HCT116 (cell line): ENCODE measurements at regions not wholly inside any gene's neighbourhood (a gene's known extent, or its start where the extent isn't known, plus 50 kb on each side); places are given as distances from the start of the nearest gene placed in this dataset.

Experiments
- ATAC-seq: fragments of 200-7000 bp; cut with Tn5 transposase; 2 replicates; pipeline ENCODE4 v1.9.1; 2020; ENCODE audit warnings: mild to moderate bottlenecking, moderate library complexity
- BruUV-seq: library from RNA; stranded (reverse); fragments of 400-500 nt; replicated peaks from 2 replicates; lab custom pipeline; 2021; lab: Mats Ljungman, UMichigan
- CTCF ChIA-PET: fragments of 300-600 bp; sonication (Branson Sonifier 250); formaldehyde crosslinking; loops from one replicate; lab custom pipeline; 2021; ENCODE audit warnings: antibody characterized with exemption; lab: Charles Lee
- POLR2A ChIA-PET: fragments of 300-600, 350-600 bp; sonication (Branson Sonifier 250); formaldehyde crosslinking; loops from one replicate; lab custom pipeline; 2021; ENCODE audit warnings: antibody characterized with exemption; lab: Charles Lee
- RAD21 ChIA-PET, 2 experiments: fragments of 300-600 bp; sonication (Branson Sonifier 250); formaldehyde crosslinking; loops; one replicate each; lab custom pipeline; 2023; ENCODE audit warnings: low total read pairs in 2 of 2; ENCODE audit not compliant: uncharacterized antibody in 2 of 2, unreplicated experiment in 2 of 2, low non-redundant PET in 1 of 2; lab: Charles Lee
- DNase-seq: peaks from one replicate; pipeline ENCODE4 v3.0.0-alpha.2; 2010; ENCODE audit warnings: low read depth, low spot score
- H2AFZ ChIP-seq: fragments of 200-600 bp; shearing (Covaris generic), sonication (generic); 2 replicates; pipeline ENCODE4 v1.6.1; 2017; ENCODE audit warnings: low read depth, mixed run types, mixed read lengths, antibody characterized with exemption, low read length; ENCODE audit not compliant: poor library complexity, severe bottlenecking
- H3K27ac ChIP-seq: 2 replicates; pipeline ENCODE4 v1.5.1; 2012; ENCODE audit warnings: low read depth, low read length
- H3K27me3 ChIP-seq: fragments of 200-600 bp; sonication (generic); 2 replicates; pipeline ENCODE4 v1.6.1; 2016; ENCODE audit warnings: mixed run types, low read length, mixed read lengths; ENCODE audit not compliant: insufficient read depth
- H3K36me3 ChIP-seq, 2 experiments: fragments of 200-500 bp in 1 of 2; fragments of 200-600 bp in 1 of 2; sonication (Bioruptor generic) in 1 of 2; sonication (generic) in 1 of 2; 2 replicates each; pipeline versions ENCODE4 v1.5.1 to v1.6.1; 2014 to 2016; ENCODE audit warnings: low read length in 2 of 2, inconsistent platforms in 1 of 2, mixed read lengths in 1 of 2, mixed run types in 1 of 2; ENCODE audit not compliant: insufficient read depth in 2 of 2, control insufficient read depth in 1 of 2
- H3K4me1 ChIP-seq, 2 experiments: fragments of 200-600 bp in 1 of 2; sonication (generic) in 1 of 2; 2 replicates each; pipeline versions ENCODE4 v1.5.1 to v1.6.1; 2012 to 2017; ENCODE audit warnings: low read length in 2 of 2, inconsistent platforms in 1 of 2, mild to moderate bottlenecking in 1 of 2, mixed read lengths in 1 of 2, mixed run types in 1 of 2, moderate library complexity in 1 of 2; ENCODE audit not compliant: insufficient read depth in 2 of 2, control insufficient read depth in 1 of 2
- H3K4me2 ChIP-seq: fragments of 200-600 bp; sonication (generic); 2 replicates; pipeline ENCODE4 v1.6.1; 2017; ENCODE audit warnings: mixed run types, low read length, mixed read lengths
- H3K4me3 ChIP-seq, 2 experiments: fragments of 200-600 bp in 1 of 2; sonication (generic) in 1 of 2; replicated peaks in 1 of 2; 2 replicates each; pipeline ENCODE4 v1.5.1; 2011 to 2016; ENCODE audit warnings: low read length in 2 of 2, control low read depth in 1 of 2, low read depth in 1 of 2, mild to moderate bottlenecking in 1 of 2, mixed read lengths in 1 of 2, mixed run types in 1 of 2
- H3K79me2 ChIP-seq: fragments of 200-600 bp; sonication (generic); 2 replicates; pipeline ENCODE4 v1.6.1; 2017; ENCODE audit warnings: mild to moderate bottlenecking, mixed run types, low read length, moderate library complexity, mixed read lengths; ENCODE audit not compliant: insufficient read depth
- H3K9ac ChIP-seq: fragments of 200-600 bp; sonication (generic); 2 replicates; pipeline ENCODE4 v1.6.1; 2016; ENCODE audit warnings: low read length, mixed read lengths
- H3K9me2 ChIP-seq: fragments of 200-600 bp; sonication (generic), shearing (Covaris generic); 2 replicates; pipeline ENCODE4 v1.6.1; 2017; ENCODE audit warnings: mixed run types, mild to moderate bottlenecking, moderate library complexity; ENCODE audit not compliant: insufficient read depth
- H3K9me3 ChIP-seq, 2 experiments: fragments of 200-500 bp in 1 of 2; fragments of 200-600 bp in 1 of 2; sonication (Bioruptor generic) in 1 of 2; sonication (generic) in 1 of 2; 2 replicates each; pipeline ENCODE4 v1.6.1; 2014 to 2017; ENCODE audit warnings: low read length in 2 of 2, mixed read lengths in 2 of 2, inconsistent platforms in 1 of 2, low read depth in 1 of 2, mild to moderate bottlenecking in 1 of 2, mixed run types in 1 of 2, moderate library complexity in 1 of 2; ENCODE audit not compliant: control insufficient read depth in 1 of 2, insufficient read depth in 1 of 2
- H4K20me1 ChIP-seq: fragments of 200-600 bp; sonication (generic), shearing (Covaris generic); 2 replicates; pipeline ENCODE4 v1.6.1; 2017; ENCODE audit warnings: mixed run types, mild to moderate bottlenecking, moderate library complexity; ENCODE audit not compliant: insufficient read depth
- EZH2 ChIP-seq: fragments of 200-600 bp; sonication (generic); IDR thresholded peaks from 2 replicates; pipeline ENCODE4 v1.6.1; 2017; ENCODE audit warnings: antibody characterized with exemption, mixed run types
- ZNF274 ChIP-seq: fragments of 200-500 bp; sonication (Bioruptor generic); IDR thresholded peaks from 2 replicates; pipeline ENCODE4 v1.6.1; 2014; ENCODE audit warnings: mild to moderate bottlenecking, low read depth, low read length, inconsistent platforms
- intact Hi-C: fragments of 100-400 bp; cut with micrococcal nuclease; formaldehyde crosslinking; loops from 2 replicates; pipeline ENCODE4 v1.10.0; 2022
- TF ChIP-seq, protein P1 (sequence below): IDR thresholded peaks from 2 replicates; pipeline ENCODE4 v1.6.1; 2011; ENCODE audit warnings: mild to moderate bottlenecking, low read length, moderate library complexity; ENCODE audit not compliant: insufficient replicate concordance; ENCODE audit errors: extremely low read depth
- TF ChIP-seq, protein P2 (sequence below): IDR thresholded peaks from 2 replicates; pipeline ENCODE4 v1.6.1; 2012
- TF ChIP-seq, protein P3 (sequence below): IDR thresholded peaks from 2 replicates; pipeline ENCODE4 v1.6.1; 2012; ENCODE audit warnings: low read depth

- ChIA-PET POLR2A (no interaction called here), CTCF (no interaction called here)
- peaks cover 0 to 1% of the 10 kb centered on the region in 2 experiments; a peak in 1 of 4 replicates for H3K4me1 ChIP-seq
- H3K79me2 ChIP-seq, result no peaks in the 10 kb centered on the region
- H3K9me2 ChIP-seq, result no peaks in the 10 kb centered on the region
- H3K36me3 ChIP-seq, result no peaks in the 10 kb centered on the region
- no peak for ATAC-seq
- no peak overlapping the region for H3K4me2 ChIP-seq
- no peak overlapping the region for H3K4me3 ChIP-seq
- no peak overlapping the region for H3K27ac ChIP-seq
- intact Hi-C loops, result no loop called here
- H3K27me3 ChIP-seq, result 0 out of 2 replicates have a peak, but pooled peaks cover 10% of the 10 kb centered on the region
- H2AFZ ChIP-seq, result no peak overlapping the region
- no peaks in the 10 kb centered on the region for H4K20me1 ChIP-seq
- TF ChIP-seq, protein P1, sequence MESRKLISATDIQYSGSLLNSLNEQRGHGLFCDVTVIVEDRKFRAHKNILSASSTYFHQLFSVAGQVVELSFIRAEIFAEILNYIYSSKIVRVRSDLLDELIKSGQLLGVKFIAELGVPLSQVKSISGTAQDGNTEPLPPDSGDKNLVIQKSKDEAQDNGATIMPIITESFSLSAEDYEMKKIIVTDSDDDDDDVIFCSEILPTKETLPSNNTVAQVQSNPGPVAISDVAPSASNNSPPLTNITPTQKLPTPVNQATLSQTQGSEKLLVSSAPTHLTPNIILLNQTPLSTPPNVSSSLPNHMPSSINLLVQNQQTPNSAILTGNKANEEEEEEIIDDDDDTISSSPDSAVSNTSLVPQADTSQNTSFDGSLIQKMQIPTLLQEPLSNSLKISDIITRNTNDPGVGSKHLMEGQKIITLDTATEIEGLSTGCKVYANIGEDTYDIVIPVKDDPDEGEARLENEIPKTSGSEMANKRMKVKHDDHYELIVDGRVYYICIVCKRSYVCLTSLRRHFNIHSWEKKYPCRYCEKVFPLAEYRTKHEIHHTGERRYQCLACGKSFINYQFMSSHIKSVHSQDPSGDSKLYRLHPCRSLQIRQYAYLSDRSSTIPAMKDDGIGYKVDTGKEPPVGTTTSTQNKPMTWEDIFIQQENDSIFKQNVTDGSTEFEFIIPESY, result no peak
- TF ChIP-seq, protein P2, sequence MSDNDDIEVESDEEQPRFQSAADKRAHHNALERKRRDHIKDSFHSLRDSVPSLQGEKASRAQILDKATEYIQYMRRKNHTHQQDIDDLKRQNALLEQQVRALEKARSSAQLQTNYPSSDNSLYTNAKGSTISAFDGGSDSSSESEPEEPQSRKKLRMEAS, result no peak
- TF ChIP-seq, protein P3, sequence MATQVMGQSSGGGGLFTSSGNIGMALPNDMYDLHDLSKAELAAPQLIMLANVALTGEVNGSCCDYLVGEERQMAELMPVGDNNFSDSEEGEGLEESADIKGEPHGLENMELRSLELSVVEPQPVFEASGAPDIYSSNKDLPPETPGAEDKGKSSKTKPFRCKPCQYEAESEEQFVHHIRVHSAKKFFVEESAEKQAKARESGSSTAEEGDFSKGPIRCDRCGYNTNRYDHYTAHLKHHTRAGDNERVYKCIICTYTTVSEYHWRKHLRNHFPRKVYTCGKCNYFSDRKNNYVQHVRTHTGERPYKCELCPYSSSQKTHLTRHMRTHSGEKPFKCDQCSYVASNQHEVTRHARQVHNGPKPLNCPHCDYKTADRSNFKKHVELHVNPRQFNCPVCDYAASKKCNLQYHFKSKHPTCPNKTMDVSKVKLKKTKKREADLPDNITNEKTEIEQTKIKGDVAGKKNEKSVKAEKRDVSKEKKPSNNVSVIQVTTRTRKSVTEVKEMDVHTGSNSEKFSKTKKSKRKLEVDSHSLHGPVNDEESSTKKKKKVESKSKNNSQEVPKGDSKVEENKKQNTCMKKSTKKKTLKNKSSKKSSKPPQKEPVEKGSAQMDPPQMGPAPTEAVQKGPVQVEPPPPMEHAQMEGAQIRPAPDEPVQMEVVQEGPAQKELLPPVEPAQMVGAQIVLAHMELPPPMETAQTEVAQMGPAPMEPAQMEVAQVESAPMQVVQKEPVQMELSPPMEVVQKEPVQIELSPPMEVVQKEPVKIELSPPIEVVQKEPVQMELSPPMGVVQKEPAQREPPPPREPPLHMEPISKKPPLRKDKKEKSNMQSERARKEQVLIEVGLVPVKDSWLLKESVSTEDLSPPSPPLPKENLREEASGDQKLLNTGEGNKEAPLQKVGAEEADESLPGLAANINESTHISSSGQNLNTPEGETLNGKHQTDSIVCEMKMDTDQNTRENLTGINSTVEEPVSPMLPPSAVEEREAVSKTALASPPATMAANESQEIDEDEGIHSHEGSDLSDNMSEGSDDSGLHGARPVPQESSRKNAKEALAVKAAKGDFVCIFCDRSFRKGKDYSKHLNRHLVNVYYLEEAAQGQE, result no peak
- no peak for TF ChIP-seq EZH2
- no peak for TF ChIP-seq ZNF274
- TF ChIP-seq, all 23 proteins: peak for 0
- RAD21 ChIA-PET, result no interaction called here
- DNase-seq, result no peak
- Histone ChIP-seq H3K9me3 (no peaks in the 10 kb centered on the region), H3K9ac (no peak overlapping the region)
- no TSS peak for BruUV-seq
These were observed 164.8 kb downstream of the MYCN start for GRCh38 chr2:16104949-16105668.
